ENCODE measurements at regions not wholly inside any gene's neighbourhood (a gene's known extent, or its start where the extent isn't known, plus 50 kb on each side); places are given as distances from the start of the nearest gene placed in this dataset.

DNA sequence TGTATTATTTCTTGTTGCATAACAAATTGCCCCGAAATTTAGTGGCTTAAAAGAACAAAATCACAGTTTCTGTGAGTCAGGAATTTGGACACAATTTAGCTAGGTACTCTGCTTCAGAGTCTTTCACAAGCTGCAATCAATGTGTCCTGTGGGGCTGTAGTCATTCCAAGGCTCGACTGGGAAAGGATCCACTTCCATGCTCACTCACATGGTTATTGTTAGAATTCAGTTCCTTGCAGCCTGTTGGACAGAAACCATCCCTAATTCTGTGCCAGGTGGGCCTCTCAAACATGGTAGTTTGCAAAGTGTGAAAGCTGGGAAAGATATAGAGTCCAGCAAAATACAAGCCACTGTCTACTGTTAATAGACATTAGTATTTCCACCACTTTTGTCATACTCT is 59.7 kb upstream of the ARID2 start:
- DNase-seq (ENCODE audit: low read depth), result no peak

DNA sequence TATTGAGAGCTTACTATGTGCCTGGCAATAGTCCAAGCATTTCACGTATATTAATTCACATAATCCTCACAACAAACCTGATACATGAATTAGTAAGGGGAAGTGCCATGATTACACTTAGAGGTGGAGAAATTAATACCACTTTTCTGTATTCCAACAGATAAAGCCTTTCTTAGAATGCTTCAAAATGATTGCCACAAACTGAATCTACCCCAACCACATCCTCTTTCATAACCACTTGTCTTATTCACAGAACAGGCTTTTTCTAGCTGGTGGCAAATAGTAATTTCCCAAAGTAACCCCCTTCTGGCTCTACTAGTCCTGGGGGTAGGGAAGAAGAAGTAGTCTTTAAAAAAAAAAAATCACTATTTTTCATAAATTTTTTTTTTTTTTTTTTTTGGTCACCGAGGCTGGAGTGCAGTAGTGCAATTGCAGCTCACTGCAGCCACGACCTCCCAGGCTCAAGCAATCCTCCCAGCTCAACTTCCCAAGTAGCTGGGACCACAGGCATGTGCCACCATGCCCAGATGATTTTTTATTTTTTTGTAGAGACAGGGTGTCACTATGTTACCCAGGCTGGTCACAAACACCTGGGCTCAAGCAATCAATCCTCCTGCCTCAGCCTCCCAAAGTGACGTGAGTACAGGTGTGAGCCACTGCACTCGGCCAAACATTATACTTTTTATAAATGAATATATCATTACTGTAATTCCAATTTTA is 59.0 kb upstream of the ARID2 start:
- peak; percentile 79 for DNase-seq (ENCODE audit: low read depth)

DNA sequence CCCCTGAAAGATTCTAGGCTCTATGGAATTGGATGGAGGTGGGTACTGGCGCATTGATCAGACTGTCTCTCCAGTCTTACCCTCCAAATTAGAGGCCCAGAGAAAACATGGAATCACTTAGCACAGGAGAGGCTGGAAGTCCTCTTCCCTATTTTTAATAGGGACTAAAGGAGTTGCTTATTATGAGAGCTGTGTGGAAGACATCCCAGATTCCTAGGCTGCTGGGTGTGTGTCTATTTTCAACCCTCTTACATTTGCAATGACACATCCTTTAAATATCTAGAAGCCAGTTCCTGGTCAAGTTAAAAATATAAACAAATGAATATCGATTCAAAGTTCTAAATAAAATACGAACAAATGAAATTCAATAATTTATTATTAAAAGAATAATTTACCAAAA is 58.3 kb upstream of the ARID2 start:
- DNase-seq (ENCODE audit: low read depth), result peak; percentile 68

DNA sequence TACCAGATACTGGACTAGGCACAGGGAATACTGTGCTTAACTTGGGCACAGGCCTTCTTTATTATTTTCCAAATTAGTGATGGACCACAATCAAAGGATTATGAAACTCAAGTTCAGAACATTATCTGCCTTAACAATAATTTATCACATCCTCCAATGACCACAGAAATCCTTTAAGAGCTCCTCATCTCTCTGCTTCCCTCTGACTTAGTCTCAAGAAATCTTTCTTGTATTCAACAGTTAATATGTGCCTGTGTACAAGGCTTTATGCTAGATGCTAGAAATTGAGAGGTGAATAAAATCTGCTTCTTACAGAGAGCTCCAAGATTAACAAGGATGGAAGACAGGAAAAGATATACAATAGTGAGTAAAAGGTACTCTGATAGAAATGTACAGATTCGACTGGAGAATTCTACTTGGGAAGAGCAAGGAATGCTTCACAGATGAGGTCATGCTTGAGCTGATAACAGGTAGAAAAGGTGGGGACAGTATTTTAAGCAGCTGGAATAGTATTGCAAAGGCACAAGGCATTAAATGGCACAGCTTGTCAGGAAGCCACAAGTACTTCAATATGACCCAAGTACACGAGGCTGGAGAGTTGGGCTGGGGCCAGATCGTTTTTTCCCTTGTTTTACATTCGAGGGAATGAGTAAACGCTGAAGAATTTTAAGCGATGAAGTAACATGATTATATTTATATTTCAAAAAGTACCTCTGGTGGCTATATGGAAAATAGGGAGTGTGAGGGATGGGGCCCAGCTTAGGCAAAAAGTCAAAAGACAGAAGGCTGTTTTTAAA is 55.1 kb upstream of the ARID2 start:
- DNase-seq (ENCODE audit: low read depth), result peak; percentile 90

DNA sequence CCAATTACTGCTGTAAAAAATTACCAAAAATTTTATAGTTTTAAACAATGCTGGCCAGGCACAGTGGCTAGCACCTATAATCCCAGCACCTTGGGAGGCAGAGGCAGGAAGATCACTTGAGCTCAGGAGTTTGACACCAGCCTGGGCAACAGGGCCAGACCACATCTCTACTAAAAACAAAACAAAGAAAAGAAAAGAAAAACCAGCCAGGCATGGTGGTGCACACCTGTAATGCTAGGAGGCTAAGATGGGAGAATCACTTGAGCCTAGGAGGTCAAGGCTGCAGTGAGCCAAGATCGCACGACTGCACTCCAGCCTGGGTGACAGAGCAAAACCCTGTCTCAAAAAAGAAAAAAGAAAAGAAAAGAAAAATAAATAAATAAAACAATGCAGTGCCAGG is 54.0 kb upstream of the ARID2 start:
- DNase-seq (ENCODE audit: low read depth), result no peak

All from LHCN-M2 (cell line).